Neural cell (in vitro differentiated cells): ENCODE measurements at regions not wholly inside any gene's neighbourhood (a gene's known extent, or its start where the extent isn't known, plus 50 kb on each side); places are given as distances from the start of the nearest gene placed in this dataset.

Source experiments
- H2AFZ ChIP-seq: fragments of 200-600, 300-800 bp; sonication (generic), shearing (Covaris generic); 2 replicates; pipeline ENCODE4 v1.6.0; 2014; ENCODE audit warnings: low read depth, mild to moderate bottlenecking, antibody characterized with exemption, low read length, moderate library complexity
- H3F3A ChIP-seq: fragments of 200-600 bp; shearing (Covaris generic); 2 replicates; pipeline ENCODE4 v1.6.1; 2016; ENCODE audit warnings: mild to moderate bottlenecking, moderate library complexity, mixed read lengths, antibody characterized with exemption, low read length; ENCODE audit not compliant: insufficient read depth, poor library complexity, severe bottlenecking
- H3K27ac ChIP-seq: fragments of 200-600, 300-800 bp; sonication (generic), shearing (Covaris generic); 2 replicates; pipeline ENCODE4 v1.5.1; 2014; ENCODE audit warnings: mild to moderate bottlenecking, low read length, moderate library complexity
- H3K27me3 ChIP-seq: fragments of 300-800, 200-600 bp; sonication (generic), shearing (Covaris generic); 2 replicates; pipeline ENCODE4 v1.6.0; 2014; ENCODE audit warnings: mild to moderate bottlenecking, low read depth, low read length, moderate library complexity; ENCODE audit not compliant: insufficient read depth
- H3K36me3 ChIP-seq: fragments of 300-800, 200-600 bp; sonication (generic), shearing (Covaris generic); 2 replicates; pipeline ENCODE4 v1.5.1; 2014; ENCODE audit warnings: mild to moderate bottlenecking, antibody characterized with exemption, low read length, moderate library complexity; ENCODE audit not compliant: insufficient read depth
- H3K4me2 ChIP-seq: fragments of 300-800, 200-600 bp; sonication (generic), shearing (Covaris generic); 2 replicates; pipeline ENCODE4 v1.6.0; 2014; ENCODE audit warnings: mild to moderate bottlenecking, low read length
- H3K4me3 ChIP-seq: fragments of 300-800, 200-600 bp; sonication (generic), shearing (Covaris generic); 2 replicates; pipeline ENCODE4 v1.5.1; 2014; ENCODE audit warnings: mild to moderate bottlenecking, low read length, moderate library complexity
- H3K79me2 ChIP-seq: fragments of 200-600 bp; shearing (Covaris generic); replicated peaks from 2 replicates; pipeline ENCODE4 v1.6.0; 2014; ENCODE audit warnings: mild to moderate bottlenecking, low read length, moderate library complexity; ENCODE audit not compliant: insufficient read depth
- H3K9ac ChIP-seq: fragments of 300-800, 200-600 bp; sonication (generic), shearing (Covaris generic); 2 replicates; pipeline ENCODE4 v1.6.1; 2016; ENCODE audit warnings: mild to moderate bottlenecking, low read length, mixed read lengths
- H3K9me2 ChIP-seq: fragments of 200-600 bp; shearing (Covaris generic); 2 replicates; pipeline ENCODE4 v1.6.1; 2016; ENCODE audit warnings: mild to moderate bottlenecking, low read length, mixed read lengths; ENCODE audit not compliant: insufficient read depth
- H3K9me3 ChIP-seq: fragments of 200-600, 300-800 bp; sonication (generic), shearing (Covaris generic); 2 replicates; pipeline ENCODE4 v1.6.1; 2016; ENCODE audit warnings: mild to moderate bottlenecking, mixed run types, low read length, moderate library complexity, mixed read lengths
- H4K20me1 ChIP-seq: fragments of 200-600 bp; shearing (Covaris generic); 2 replicates; pipeline ENCODE4 v1.6.1; 2016; ENCODE audit warnings: mild to moderate bottlenecking, mixed run types; ENCODE audit not compliant: insufficient read depth
- CTCF ChIP-seq: fragments of 450-650 bp; IDR thresholded peaks from 2 replicates; pipeline ENCODE4 v1.5.1; 2014; ENCODE audit warnings: antibody characterized with exemption, mild to moderate bottlenecking, moderate library complexity; ENCODE audit not compliant: poor library complexity, severe bottlenecking
- EP300 ChIP-seq: fragments of 450-650 bp; conservative IDR thresholded peaks from 2 replicates; pipeline ENCODE4 v1.6.1; 2014; ENCODE audit warnings: antibody characterized with exemption, mild to moderate bottlenecking, moderate library complexity; ENCODE audit not compliant: poor library complexity, severe bottlenecking
- EZH2 ChIP-seq: fragments of 200-600, 300-800 bp; shearing (Covaris generic), sonication (generic); IDR thresholded peaks from 2 replicates; pipeline ENCODE4 v1.6.1; 2014; ENCODE audit warnings: antibody characterized with exemption, low read length, borderline replicate concordance, mild to moderate bottlenecking; ENCODE audit not compliant: insufficient read depth, poor library complexity, severe bottlenecking
- MXI1 ChIP-seq: fragments of 450-650 bp; conservative IDR thresholded peaks from 2 replicates; pipeline ENCODE4 v1.6.1; 2014; ENCODE audit warnings: antibody characterized with exemption, mild to moderate bottlenecking; ENCODE audit not compliant: poor library complexity, severe bottlenecking
- POLR2AphosphoS5 ChIP-seq: IDR thresholded peaks from 2 replicates; pipeline ENCODE4 v1.6.1; 2012
- RAD21 ChIP-seq: fragments of 450-650 bp; conservative IDR thresholded peaks from 2 replicates; pipeline ENCODE4 v1.6.1; 2014; ENCODE audit warnings: antibody characterized with exemption, mild to moderate bottlenecking, moderate library complexity
- REST ChIP-seq: IDR thresholded peaks from 2 replicates; pipeline ENCODE4 v1.6.1; 2012; ENCODE audit warnings: borderline replicate concordance
- SMC3 ChIP-seq: fragments of 450-650 bp; conservative IDR thresholded peaks from 2 replicates; pipeline ENCODE4 v1.6.1; 2014; ENCODE audit warnings: antibody characterized with exemption, mild to moderate bottlenecking, moderate library complexity; ENCODE audit not compliant: poor library complexity
- TAF1 ChIP-seq: IDR thresholded peaks from 2 replicates; pipeline ENCODE4 v1.6.1; 2012; ENCODE audit warnings: low read depth

GRCh38 chr1:70890408-70890807 is 157.2 kb downstream of the PTGER3 start:
- H3K4me2 ChIP-seq: no peak overlapping the region
- no peaks in the 10 kb centered on the region for H3K27me3 ChIP-seq
- H3K79me2 ChIP-seq: no peaks in the 10 kb centered on the region
- H3K4me3 ChIP-seq: no peak overlapping the region
- TF ChIP-seq TAF1: no peak
- no peak for TF ChIP-seq SMC3
- TF ChIP-seq EZH2: no peak
- H2AFZ ChIP-seq: no peak overlapping the region
- no peaks in the 10 kb centered on the region for H3K36me3 ChIP-seq
- no peaks in the 10 kb centered on the region for H4K20me1 ChIP-seq
- no peaks in the 10 kb centered on the region for H3F3A ChIP-seq
- no peak overlapping the region for H3K9ac ChIP-seq
- no peaks in the 10 kb centered on the region for H3K9me3 ChIP-seq
- H3K9me2 ChIP-seq: no peaks in the 10 kb centered on the region
- H3K27ac ChIP-seq: no peak overlapping the region

- Histone ChIP-seq H3K27ac (no peak overlapping the region), H2AFZ (no peak overlapping the region), H3K9me2 (no peaks in the 10 kb centered on the region), H3K79me2 (no peaks in the 10 kb centered on the region), H3K36me3 (no peaks in the 10 kb centered on the region), H3K4me2 (no peak overlapping the region), H3K9me3 (no peaks in the 10 kb centered on the region), H4K20me1 (no peaks in the 10 kb centered on the region), H3K27me3 (no peaks in the 10 kb centered on the region), H3F3A (no peaks in the 10 kb centered on the region), H3K9ac (no peak overlapping the region), H3K4me3 (no peak overlapping the region)
- TF ChIP-seq RAD21 (no peak), EZH2 (no peak), CTCF (no peak), TAF1 (no peak), POLR2AphosphoS5 (no peak), REST (no peak)
These were observed 156.4 kb downstream of the PTGER3 start for GRCh38 chr1:70891051-70891843.

GRCh38 chr1:70892140-70892539 is 155.5 kb downstream of the PTGER3 start:
- TF ChIP-seq CTCF: no peak
- no peak for TF ChIP-seq MXI1
- TF ChIP-seq REST: no peak
- no peak for TF ChIP-seq RAD21
- TF ChIP-seq EZH2: no peak
- TF ChIP-seq TAF1: no peak
- no peak for TF ChIP-seq POLR2AphosphoS5
- TF ChIP-seq EP300: no peak
- TF ChIP-seq SMC3: no peak
- H4K20me1 ChIP-seq: no peaks in the 10 kb centered on the region
- H3K27me3 ChIP-seq: no peaks in the 10 kb centered on the region
- H3K36me3 ChIP-seq: no peaks in the 10 kb centered on the region
- no peaks in the 10 kb centered on the region for H3F3A ChIP-seq
- no peaks in the 10 kb centered on the region for H3K9me3 ChIP-seq
- no peaks in the 10 kb centered on the region for H3K79me2 ChIP-seq
- no peaks in the 10 kb centered on the region for H3K9me2 ChIP-seq
- no peak overlapping the region for H3K27ac ChIP-seq
- H3K4me2 ChIP-seq: no peak overlapping the region
- no peak overlapping the region for H3K9ac ChIP-seq
- no peak overlapping the region for H2AFZ ChIP-seq
- no peak overlapping the region for H3K4me3 ChIP-seq
